Right lobe of liver (tissue), 6 donors: ENCODE measurements at regions not wholly inside any gene's neighbourhood (a gene's known extent, or its start where the extent isn't known, plus 50 kb on each side); places are given as distances from the start of the nearest gene placed in this dataset.

Experiments
- ATAC-seq, 4 donors: fragments of 200-7000 bp; cut with Tn5 transposase; one replicate each; pipeline ENCODE4 v1.9.1; 2020; ENCODE audit warnings: mild to moderate bottlenecking in 4 of 4, moderate library complexity in 4 of 4
- DNase-seq, 3 donors: peaks; one replicate each; pipeline ENCODE4 v3.0.0-alpha.2; 2020
- H3K27ac ChIP-seq, 3 donors: fragments of 200-600 bp; one replicate each; pipeline ENCODE4 v1.8.0; 2022
- H3K27me3 ChIP-seq, 2 donors: fragments of 200-600 bp; one replicate each; pipeline ENCODE4 v1.8.0; 2022
- H3K36me3 ChIP-seq, 4 donors: fragments of 200-600 bp; sonication (generic) in 1 of 4; one replicate each; pipeline versions ENCODE4 v1.5.1 to v1.8.0; 2017 to 2022; ENCODE audit warnings: control low read depth in 1 of 4
- H3K4me1 ChIP-seq, 4 donors: fragments of 200-600 bp; sonication (generic) in 1 of 4; one replicate each; pipeline versions ENCODE4 v1.5.1 to v1.8.0; 2017 to 2022; ENCODE audit warnings: control low read depth in 1 of 4
- H3K4me3 ChIP-seq, 3 donors: fragments of 200-600 bp; one replicate each; pipeline ENCODE4 v1.8.0; 2022
- H3K9me3 ChIP-seq, 4 donors: fragments of 200-600 bp; sonication (generic) in 1 of 4; one replicate each; pipeline versions ENCODE4 v1.5.1 to v1.8.0; 2017 to 2022; ENCODE audit warnings: control low read depth in 1 of 4
- CTCF ChIP-seq, 4 donors: fragments of 200-600 bp in 3 of 4; fragments of 450-650 bp in 1 of 4; IDR thresholded peaks; one replicate each; pipeline versions ENCODE4 v1.5.1 to v1.8.0; 2016 to 2022; ENCODE audit warnings: antibody characterized with exemption in 4 of 4, mild to moderate bottlenecking in 2 of 4
- POLR2A ChIP-seq: fragments of 450-650 bp; IDR thresholded peaks from one replicate; pipeline ENCODE4 v1.6.1; 2017; ENCODE audit warnings: antibody characterized with exemption, mild to moderate bottlenecking
- WGBS: methylation state at CpG from one replicate; pipeline ENCODE4 v1.1.6; 2018; ENCODE audit warnings: low coverage, low lambda C conversion rate; ENCODE audit not compliant: insufficient coverage; ENCODE audit errors: missing lambda C conversion rate; 5-methylcytosine and 5-hydroxymethylcytosine counted together
- intact Hi-C, 2 donors: fragments of 100-400 bp; cut with DNase I; formaldehyde crosslinking; loops; one replicate each; pipeline versions ENCODE4 v1.11.2 to v1.14.1; 2022
- donor health status: DM: no; HTN: yes; CAD: no.
- donor health status: DM: no; HTN: no; CAD: no.
- donor health status: DM: no; HTN: no; CAD: no.
- donor health status: DM: no; HTN: yes; CAD: no.
- donor health status: DM: no; HTN: yes; CAD: no.

- Histone ChIP-seq H3K36me3 (no peaks in the 10 kb centered on the region), H3K27me3 (no peaks in the 10 kb centered on the region), H3K9me3 (no peaks in the 10 kb centered on the region), H3K27ac (no peak overlapping the region), H3K4me3 (no peak overlapping the region), H3K4me1 (no peaks in the 10 kb centered on the region)
- ATAC-seq = no peak
- 48% methylated on average over 4 of the region's 4 CpGs for WGBS
- intact Hi-C loops = no loop called here
- TF ChIP-seq POLR2A = no peak
- no peak for TF ChIP-seq CTCF (IDR thresholded peaks at IDR 0.05)
- DNase-seq = no peak
Measured at GRCh38 chr4:95957054-95957453, 117.2 kb downstream of the PDHA2 start.

GRCh38 chr4:95957759-95958158, 117.9 kb downstream of the PDHA2 start:
- ATAC-seq = no peak
- Histone ChIP-seq H3K27me3 (no peaks in the 10 kb centered on the region), H3K27ac (no peak overlapping the region), H3K9me3 (no peaks in the 10 kb centered on the region), H3K4me1 (no peaks in the 10 kb centered on the region), H3K36me3 (no peaks in the 10 kb centered on the region), H3K4me3 (no peak overlapping the region)
- no peak for DNase-seq
- intact Hi-C loops = no loop called here
- no peak for TF ChIP-seq POLR2A
- no peak for TF ChIP-seq CTCF (IDR thresholded peaks at IDR 0.05)
- 77% methylated on average over 3 of the region's 3 CpGs for WGBS

GRCh38 chr4:95959182-95959581, 119.3 kb downstream of the PDHA2 start:
- H3K27ac ChIP-seq = no peak overlapping the region
- H3K27me3 ChIP-seq = no peaks in the 10 kb centered on the region
- no peaks in the 10 kb centered on the region for H3K4me1 ChIP-seq
- no peaks in the 10 kb centered on the region for H3K36me3 ChIP-seq
- no peaks in the 10 kb centered on the region for H3K9me3 ChIP-seq
- H3K4me3 ChIP-seq = no peak overlapping the region
- 57% methylated on average over 2 of the region's 2 CpGs for WGBS
- no peak for TF ChIP-seq POLR2A
- no peak for TF ChIP-seq CTCF (IDR thresholded peaks at IDR 0.05)
- no peak for DNase-seq
- intact Hi-C loops = no loop called here
- ATAC-seq = no peak

- ATAC-seq = no peak
- Histone ChIP-seq H3K9me3 (no peaks in the 10 kb centered on the region), H3K27me3 (no peaks in the 10 kb centered on the region), H3K4me3 (no peak overlapping the region), H3K4me1 (no peaks in the 10 kb centered on the region), H3K27ac (no peak overlapping the region), H3K36me3 (no peaks in the 10 kb centered on the region)
- no peak for TF ChIP-seq CTCF (IDR thresholded peaks at IDR 0.05)
- TF ChIP-seq POLR2A = no peak
- DNase-seq = no peak
- 35% methylated on average over 2 of the region's 2 CpGs for WGBS
- intact Hi-C loops = no loop called here
Measured at GRCh38 chr4:95959633-95960032, 119.7 kb downstream of the PDHA2 start.

- Histone ChIP-seq H3K36me3 (no peaks in the 10 kb centered on the region), H3K4me3 (no peak overlapping the region), H3K9me3 (no peaks in the 10 kb centered on the region), H3K4me1 (no peaks in the 10 kb centered on the region), H3K27me3 (no peaks in the 10 kb centered on the region), H3K27ac (no peak overlapping the region)
- ATAC-seq (no peak), DNase-seq (no peak)
- intact Hi-C loops = no loop called here
- TF ChIP-seq POLR2A (no peak), CTCF (IDR thresholded peaks at IDR 0.05) (no peak)
- 30% methylated on average over 3 of the region's 3 CpGs for WGBS
Measured at GRCh38 chr4:95963456-95963855, 123.6 kb downstream of the PDHA2 start.
